Endothelial cell (in vitro differentiated cells): ENCODE measurements at regions not wholly inside any gene's neighbourhood (a gene's known extent, or its start where the extent isn't known, plus 50 kb on each side); places are given as distances from the start of the nearest gene placed in this dataset.

Experiments
- DNase-seq: peaks from one replicate; pipeline ENCODE4 v3.0.0; 2021; ENCODE audit warnings: low spot score
- H3K27ac Mint-ChIP-seq: one replicate; pipeline ENCODE4 v1.8.0; 2021; ENCODE audit warnings: mixed read lengths, inconsistent platforms; ENCODE audit not compliant: unreplicated experiment
- H3K27me3 Mint-ChIP-seq: one replicate; pipeline ENCODE4 v1.8.0; 2021; ENCODE audit warnings: mild to moderate bottlenecking, moderate library complexity, mixed read lengths, inconsistent platforms; ENCODE audit not compliant: unreplicated experiment
- H3K36me3 Mint-ChIP-seq: one replicate; pipeline ENCODE4 v1.8.0; 2021; ENCODE audit warnings: mild to moderate bottlenecking, low read depth, mixed read lengths, inconsistent platforms; ENCODE audit not compliant: unreplicated experiment
- H3K4me1 Mint-ChIP-seq: one replicate; pipeline ENCODE4 v1.8.0; 2021; ENCODE audit warnings: mild to moderate bottlenecking, mixed read lengths, inconsistent platforms; ENCODE audit not compliant: unreplicated experiment
- H3K4me3 Mint-ChIP-seq: one replicate; pipeline ENCODE4 v1.8.0; 2021; ENCODE audit warnings: mild to moderate bottlenecking, mixed read lengths, inconsistent platforms; ENCODE audit not compliant: unreplicated experiment
- H3K9me3 Mint-ChIP-seq: one replicate; pipeline ENCODE4 v1.8.0; 2021; ENCODE audit warnings: mixed read lengths, inconsistent platforms; ENCODE audit not compliant: unreplicated experiment
- TF ChIP-seq, protein P1 (sequence below): fragments of 200-600 bp; sonication (generic); IDR thresholded peaks from one replicate; pipeline ENCODE4 v1.5.0; 2021; ENCODE audit warnings: antibody characterized with exemption; ENCODE audit not compliant: unreplicated experiment

DNA sequence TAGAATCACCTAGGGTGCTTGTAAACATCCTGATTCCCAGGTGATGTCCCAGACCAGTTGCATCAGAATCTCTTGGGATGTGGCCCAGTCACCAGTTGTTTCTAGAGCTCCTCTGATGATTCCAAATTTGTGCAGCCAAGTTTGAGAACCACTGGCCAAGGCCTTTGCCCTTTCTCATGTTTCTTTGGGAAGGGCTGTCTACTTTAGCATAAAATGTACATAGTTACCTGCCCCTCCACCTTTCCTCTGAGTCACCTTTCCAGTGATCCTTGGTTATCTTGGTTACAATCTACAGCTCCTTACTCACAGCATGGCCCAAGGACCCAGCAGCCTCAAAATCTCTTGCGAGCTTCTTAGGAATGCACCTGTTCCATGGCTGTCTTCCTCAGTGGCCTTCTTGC is 206.2 kb upstream of the ADRA1D start:
- DNase-seq, result no peak
- H3K9me3 Mint-ChIP-seq, result no peaks in the 10 kb centered on the region
- no peak overlapping the region for H3K4me3 Mint-ChIP-seq
- no peaks in the 10 kb centered on the region for H3K36me3 Mint-ChIP-seq
- TF ChIP-seq, protein P1, sequence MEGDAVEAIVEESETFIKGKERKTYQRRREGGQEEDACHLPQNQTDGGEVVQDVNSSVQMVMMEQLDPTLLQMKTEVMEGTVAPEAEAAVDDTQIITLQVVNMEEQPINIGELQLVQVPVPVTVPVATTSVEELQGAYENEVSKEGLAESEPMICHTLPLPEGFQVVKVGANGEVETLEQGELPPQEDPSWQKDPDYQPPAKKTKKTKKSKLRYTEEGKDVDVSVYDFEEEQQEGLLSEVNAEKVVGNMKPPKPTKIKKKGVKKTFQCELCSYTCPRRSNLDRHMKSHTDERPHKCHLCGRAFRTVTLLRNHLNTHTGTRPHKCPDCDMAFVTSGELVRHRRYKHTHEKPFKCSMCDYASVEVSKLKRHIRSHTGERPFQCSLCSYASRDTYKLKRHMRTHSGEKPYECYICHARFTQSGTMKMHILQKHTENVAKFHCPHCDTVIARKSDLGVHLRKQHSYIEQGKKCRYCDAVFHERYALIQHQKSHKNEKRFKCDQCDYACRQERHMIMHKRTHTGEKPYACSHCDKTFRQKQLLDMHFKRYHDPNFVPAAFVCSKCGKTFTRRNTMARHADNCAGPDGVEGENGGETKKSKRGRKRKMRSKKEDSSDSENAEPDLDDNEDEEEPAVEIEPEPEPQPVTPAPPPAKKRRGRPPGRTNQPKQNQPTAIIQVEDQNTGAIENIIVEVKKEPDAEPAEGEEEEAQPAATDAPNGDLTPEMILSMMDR, result no peak
- H3K27ac Mint-ChIP-seq, result no peak overlapping the region
- no peaks in the 10 kb centered on the region for H3K27me3 Mint-ChIP-seq
- H3K4me1 Mint-ChIP-seq, result no peaks in the 10 kb centered on the region

DNA sequence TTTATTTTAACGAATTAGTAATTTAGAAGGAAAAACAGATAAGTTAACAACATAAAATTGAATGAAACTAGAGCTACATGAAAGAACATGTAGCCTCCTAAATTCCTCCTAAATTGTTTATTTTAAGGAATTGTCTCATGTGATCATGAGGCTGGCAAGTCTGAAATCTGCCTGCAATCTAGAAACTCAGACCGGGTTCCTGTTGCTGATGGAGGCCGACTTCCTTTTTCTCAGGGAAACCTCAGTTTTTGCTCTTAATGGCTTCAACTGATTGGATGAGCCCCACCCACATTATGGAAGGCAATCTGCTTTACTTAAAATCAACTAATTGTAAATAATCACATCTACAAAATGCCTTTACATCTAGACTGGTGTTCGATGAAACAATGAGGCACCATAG is 205.0 kb upstream of the ADRA1D start:
- H3K36me3 Mint-ChIP-seq, result no peaks in the 10 kb centered on the region
- no peaks in the 10 kb centered on the region for H3K4me1 Mint-ChIP-seq
- H3K27ac Mint-ChIP-seq, result no peak overlapping the region
- H3K4me3 Mint-ChIP-seq, result no peak overlapping the region
- H3K9me3 Mint-ChIP-seq, result no peaks in the 10 kb centered on the region
- TF ChIP-seq, protein P1, result no peak
- no peak for DNase-seq
- H3K27me3 Mint-ChIP-seq, result no peaks in the 10 kb centered on the region

DNA sequence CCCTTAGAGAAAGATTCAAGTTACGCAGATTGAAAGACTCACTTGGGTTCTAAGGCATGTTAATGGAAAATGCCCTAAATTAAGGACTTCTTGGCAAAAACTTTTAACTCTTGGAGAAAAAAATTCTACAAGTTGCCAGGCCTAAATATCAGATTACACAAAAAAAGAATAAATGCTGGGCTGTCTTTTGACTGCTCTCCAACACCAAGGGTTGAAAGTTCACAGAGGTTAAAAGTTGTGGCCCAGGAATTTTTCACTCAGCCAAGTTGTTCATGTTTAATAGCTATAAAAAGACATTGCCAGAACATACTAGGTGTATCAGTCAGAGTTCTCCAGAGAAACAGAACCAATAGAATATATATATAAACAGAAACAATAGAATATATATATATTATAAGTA is 204.3 kb upstream of the ADRA1D start:
- TF ChIP-seq, protein P1, result no peak
- Mint-ChIP-seq H3K27ac (no peak overlapping the region), H3K9me3 (no peaks in the 10 kb centered on the region), H3K36me3 (no peaks in the 10 kb centered on the region), H3K4me3 (no peak overlapping the region), H3K4me1 (no peaks in the 10 kb centered on the region), H3K27me3 (no peaks in the 10 kb centered on the region)
- no peak for DNase-seq

DNA sequence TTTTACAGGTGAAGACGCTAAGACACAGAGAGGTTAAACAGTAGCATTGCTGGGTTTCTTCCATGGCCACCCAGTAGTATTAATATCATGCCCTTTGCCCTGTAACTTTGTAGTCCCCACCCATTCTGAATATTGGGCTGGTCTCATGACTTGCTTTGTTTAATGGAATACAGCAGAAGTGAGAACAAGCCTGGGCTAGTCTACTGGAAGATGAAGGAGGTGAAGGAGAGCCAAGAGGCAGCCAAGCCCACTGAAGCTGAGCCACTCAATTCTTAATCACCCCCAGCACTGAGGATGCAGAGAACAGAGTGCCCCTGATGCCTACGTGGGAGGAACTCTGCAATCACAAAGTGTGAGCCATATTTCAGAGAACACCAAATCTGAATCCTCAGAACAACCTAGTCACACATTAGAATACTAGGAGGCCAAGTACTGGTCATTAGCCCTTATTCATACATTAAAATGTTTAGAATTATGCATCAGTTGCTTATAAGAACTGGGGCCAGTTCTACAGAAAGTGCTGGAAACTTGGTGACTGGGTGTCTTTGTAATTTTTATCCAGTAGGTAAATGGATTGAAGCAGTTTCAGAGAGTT is 202.5 kb upstream of the ADRA1D start:
- no peaks in the 10 kb centered on the region for H3K27me3 Mint-ChIP-seq
- no peak for DNase-seq
- TF ChIP-seq, protein P1, result no peak
- H3K36me3 Mint-ChIP-seq, result no peaks in the 10 kb centered on the region
- H3K4me3 Mint-ChIP-seq, result no peak overlapping the region
- H3K9me3 Mint-ChIP-seq, result no peaks in the 10 kb centered on the region
- H3K4me1 Mint-ChIP-seq, result no peaks in the 10 kb centered on the region
- H3K27ac Mint-ChIP-seq, result no peak overlapping the region

DNA sequence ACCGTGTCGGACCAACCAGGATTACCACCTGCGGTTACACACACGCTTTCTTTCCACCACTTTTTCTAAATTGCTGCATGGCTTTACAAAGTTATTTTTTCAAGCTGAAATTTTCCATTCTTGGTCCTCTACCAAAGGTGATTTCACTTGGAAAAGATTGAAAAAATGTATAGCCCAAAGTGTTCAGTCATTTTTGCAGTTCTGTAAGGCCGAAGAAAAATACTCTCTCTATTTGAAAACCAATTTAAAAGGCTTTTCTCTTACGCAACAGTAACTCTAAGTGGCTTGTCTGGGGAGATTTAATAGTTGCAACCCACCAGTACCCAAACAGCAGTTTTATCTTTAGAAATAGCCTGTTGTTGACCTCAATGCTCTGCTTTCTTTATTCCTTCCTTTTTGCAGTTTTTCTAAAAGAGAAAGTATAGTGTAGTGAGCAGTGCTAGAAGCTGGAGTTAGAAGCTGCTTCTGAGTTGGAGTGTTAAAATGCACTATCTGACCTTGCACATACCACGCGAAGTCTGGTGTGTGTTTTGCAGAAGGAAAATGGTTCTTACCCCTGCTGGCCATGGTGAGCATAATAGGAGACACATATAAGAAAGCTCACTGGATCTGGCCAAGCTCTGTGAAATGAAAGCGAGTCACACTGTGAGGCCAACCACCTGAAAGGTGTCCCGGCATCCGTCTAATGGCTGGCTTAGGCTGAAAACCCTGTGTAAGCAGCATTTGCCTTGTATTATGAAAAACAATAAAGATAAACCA is 201.0 kb upstream of the ADRA1D start:
- Mint-ChIP-seq H3K4me1 (peaks cover 4% of the 10 kb centered on the region), H3K36me3 (no peaks in the 10 kb centered on the region), H3K9me3 (no peaks in the 10 kb centered on the region), H3K27me3 (no peaks in the 10 kb centered on the region), H3K27ac (no peak overlapping the region), H3K4me3 (no peak overlapping the region)
- TF ChIP-seq, protein P1, result no peak
- DNase-seq, result no peak
